CD4-positive, alpha-beta T cell treated with Interleukin-4 for 4 hours (primary cell): ENCODE measurements at regions not wholly inside any gene's neighbourhood (a gene's known extent, or its start where the extent isn't known, plus 50 kb on each side); places are given as distances from the start of the nearest gene placed in this dataset.
"Not testable (repeated sequence)": the region's sequence is repeated elsewhere in the genome, so short reads cannot be mapped to it uniquely, and the experiment has no call there.

Experiments
- DNase-seq: peaks from one replicate; pipeline ENCODE4 v3.0.0-alpha.2; 2020

GRCh38 chrX:43423876-43424275 lies 232.2 kb upstream of the MAOA start:
- no peak for DNase-seq

DNA sequence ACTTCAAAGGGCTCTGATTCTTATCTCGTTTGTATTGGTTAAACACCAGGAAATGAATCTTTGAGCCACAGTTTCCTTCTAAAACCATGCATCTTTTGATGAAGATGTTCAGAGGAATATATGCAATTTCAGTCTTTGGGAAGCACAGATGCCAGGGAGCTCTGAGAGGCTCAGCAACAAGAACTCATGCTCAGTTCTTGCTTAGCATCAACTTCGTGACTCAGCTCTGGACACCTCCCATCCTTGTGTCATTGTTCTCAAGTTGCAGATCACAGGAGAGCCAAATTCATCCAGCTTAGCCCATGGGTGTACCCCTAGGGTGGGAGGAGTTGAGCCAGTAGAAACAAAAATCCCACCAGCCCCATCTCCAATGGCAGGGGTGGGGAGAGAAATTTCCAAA lies 219.6 kb upstream of the MAOA start:
- DNase-seq, result no peak

- no peak for DNase-seq
Measured at GRCh38 chrX:43446752-43447151, 209.3 kb upstream of the MAOA start.

DNA sequence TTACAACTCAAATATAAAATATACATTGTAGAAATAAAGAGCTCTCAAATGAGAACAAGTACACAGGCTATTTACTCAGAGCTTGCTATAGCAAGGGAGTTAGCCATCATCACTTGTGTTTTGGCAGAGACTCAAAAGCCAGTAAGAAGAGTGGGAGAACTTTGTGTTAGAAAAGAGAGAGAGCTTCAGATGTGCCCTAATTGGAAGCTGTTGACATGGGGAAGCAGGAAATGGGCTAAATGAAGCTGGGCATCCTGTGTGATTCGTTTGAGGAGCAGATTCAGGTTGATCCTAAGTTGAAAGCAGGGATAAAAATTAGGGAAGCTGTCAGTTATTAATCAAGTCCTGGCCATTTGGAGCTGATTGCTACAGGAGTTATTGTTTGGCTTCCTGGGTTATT lies 207.4 kb upstream of the MAOA start:
- DNase-seq, result no peak

DNA sequence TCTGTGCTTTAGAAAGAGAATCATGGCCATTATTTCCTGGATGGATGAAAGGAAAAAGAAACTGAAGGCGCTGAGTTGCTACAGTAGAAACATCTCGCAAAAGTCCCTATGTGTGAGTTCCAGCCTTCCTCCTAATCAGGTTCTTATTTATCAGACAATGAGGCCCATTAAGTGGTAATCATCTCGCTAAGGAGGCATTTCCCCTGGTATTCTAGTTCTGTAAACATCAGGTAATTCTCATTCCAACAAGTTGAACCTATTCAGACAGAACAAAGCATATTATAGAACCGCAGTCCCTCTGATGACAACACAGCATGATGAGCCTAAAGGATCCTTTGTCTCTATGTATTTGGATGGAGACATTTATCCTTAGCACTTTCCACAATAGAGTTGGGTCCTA lies 205.7 kb upstream of the MAOA start:
- no peak for DNase-seq

GRCh38 chrX:43451976-43452686 lies 204.0 kb upstream of the MAOA start:
- DNase-seq, result not testable (repeated sequence)

GRCh38 chrX:43456063-43456462 lies 200.0 kb upstream of the MAOA start:
- no peak for DNase-seq

GRCh38 chrX:43456906-43457305 lies 199.2 kb upstream of the MAOA start:
- DNase-seq, result no peak

GRCh38 chrX:43467608-43468234 lies 188.4 kb upstream of the MAOA start:
- DNase-seq, result no peak

DNA sequence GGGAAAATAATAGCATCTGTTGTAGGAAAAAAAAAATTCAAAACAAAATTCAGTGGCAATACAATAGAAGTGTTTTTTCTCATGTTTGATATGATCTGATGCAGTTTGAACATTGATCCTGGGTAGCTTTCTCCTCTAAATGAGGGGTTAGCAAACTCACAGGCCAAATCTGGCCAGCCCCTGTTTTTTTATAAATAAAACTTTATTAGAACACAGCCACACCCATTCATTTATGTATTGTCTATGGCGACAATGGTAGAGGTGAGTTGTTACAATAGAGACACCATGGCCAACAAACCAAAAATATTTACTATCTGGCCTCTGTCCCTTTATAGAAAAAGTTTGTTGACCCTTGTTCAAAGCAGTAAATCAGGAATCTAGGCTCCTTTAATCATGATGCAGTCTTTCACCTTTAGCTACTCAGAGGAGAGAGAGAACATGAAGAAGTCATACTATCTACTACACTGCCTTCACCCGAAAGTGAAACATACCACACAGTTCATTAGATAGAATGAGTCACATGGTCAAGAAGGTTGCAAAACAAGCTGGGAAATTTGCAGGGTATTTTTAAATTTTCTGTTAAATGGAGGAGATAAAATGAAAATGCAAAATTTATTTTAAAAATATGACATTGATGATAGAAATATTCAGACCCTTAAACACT lies 186.6 kb upstream of the MAOA start:
- no peak for DNase-seq

DNA sequence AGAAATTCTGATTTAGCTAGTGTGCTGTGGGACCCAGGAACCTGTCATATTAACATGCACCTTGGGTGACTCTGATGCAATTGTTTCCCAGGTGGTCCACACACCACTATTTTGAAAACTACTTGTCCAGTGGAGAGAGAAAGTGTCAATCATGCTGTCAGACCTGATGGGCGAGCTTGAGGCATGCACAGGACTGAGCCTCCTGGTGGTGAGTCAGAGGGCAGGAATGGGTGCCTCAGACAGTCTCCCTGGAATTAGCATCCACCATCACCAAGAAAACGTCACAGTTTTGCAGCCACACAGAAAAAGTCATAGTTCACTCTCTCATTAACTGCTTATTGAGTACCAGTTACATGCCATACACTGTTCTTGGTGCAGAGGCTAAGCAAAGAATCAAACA lies 181.8 kb upstream of the MAOA start:
- DNase-seq, result no peak

GRCh38 chrX:43479070-43479469 lies 177.0 kb upstream of the MAOA start:
- DNase-seq, result no peak

DNA sequence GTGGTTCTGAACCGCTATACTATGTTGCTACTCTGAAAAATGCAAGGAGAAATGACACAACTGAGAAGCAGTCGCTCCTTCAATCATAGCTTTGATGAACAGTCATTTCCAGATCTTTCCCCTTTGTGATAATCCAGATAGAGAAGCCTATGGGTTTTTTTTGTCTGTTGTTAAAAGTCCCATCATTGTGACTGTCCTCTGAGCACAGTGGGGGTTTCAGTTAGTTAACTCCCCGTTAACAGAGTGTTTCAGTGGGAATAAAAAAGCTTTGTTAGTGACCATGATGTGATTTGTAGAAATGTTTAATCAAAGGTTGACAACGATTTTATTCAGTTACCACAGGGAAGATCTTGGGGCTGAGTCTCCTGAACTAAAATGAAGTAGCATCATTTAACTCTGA lies 176.2 kb upstream of the MAOA start:
- no peak for DNase-seq

DNA sequence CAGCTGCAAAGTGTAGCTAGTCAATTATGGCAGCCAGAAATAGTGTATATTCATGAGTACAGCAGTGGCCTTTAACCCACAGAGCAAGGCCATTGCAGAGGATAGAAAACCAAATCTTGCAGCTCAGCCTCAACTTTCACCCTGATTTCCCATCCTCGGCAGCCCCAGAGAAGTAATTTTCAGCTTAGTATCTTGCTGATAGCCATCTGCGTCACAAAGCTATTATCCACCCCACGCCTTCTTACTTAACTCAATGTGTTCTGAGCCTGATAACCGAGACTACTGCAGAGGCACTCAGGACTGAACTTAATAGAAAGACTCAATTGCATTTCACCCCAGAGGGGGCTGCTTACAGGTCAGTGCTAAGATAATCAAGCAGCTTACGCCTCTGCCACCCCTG lies 174.5 kb upstream of the MAOA start:
- no peak for DNase-seq

DNA sequence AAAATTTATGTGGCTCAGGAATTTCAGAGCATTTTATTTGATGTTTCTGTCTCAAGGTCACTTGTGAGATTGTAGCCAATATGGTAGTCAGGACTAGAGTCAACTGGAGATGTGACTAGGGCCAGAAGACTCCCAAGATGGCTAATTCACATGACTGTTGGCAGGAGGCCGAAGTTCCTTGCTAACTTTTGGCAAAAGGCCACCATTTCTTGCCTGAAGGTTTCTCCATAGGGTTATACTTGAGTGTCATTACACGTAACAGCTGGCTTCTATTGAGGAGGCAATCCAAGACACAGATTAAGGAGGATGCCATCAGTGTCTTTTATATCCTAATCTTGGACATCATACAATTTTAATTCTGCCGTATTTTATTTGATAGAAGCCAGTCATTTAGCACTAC lies 162.3 kb upstream of the MAOA start:
- no peak for DNase-seq

DNA sequence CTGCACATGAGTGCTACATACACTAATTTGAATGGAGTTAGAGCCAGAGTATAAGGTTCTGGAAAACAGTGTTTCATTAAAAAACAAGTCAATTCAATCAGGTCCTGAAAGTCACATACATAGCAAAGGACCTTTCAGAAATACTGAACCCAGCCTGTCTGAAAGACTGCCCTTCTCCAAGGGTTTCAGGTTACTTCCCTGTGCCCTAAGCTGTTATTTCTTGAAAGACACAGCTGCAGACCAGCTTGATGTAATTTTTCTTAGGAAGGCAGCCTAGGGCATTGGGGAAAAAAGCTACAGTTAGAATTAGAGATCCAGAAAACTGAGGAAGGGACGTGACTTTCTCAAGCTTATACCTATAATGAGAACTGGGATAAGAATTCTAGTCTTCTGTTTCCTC lies 155.9 kb upstream of the MAOA start:
- no peak for DNase-seq

DNA sequence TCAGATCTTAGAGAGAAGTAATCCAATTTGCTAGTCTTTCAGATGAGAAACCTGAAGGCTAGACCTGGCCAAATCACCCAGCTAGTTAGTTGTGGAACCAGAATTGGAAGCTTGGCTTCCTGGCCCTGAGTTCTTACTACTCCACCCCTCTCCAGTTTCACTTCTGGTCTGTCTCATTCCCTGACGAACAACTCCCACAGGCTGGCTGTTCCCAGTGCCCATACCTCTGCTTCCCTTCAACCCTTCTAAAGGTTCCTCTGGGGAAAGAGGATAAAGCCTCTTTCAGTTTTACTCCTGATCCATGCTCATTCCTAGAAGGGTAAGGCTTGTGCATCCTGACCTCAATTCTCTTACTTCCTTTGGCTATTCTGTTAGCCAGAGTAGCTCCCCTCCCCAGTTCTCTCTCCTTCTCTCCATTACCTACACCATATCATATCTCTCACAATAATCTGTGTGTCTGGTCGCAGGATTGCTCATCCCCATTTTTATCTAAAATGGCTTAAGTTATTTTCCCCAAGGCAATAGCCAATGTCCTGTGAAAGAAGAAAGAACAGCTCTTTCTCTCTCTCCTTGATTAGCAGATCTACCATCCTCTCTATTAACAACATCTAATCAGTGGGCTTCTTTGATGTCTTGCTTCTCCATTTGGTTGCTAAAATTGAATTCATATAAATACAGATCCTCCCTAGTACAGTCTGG lies 155.0 kb upstream of the MAOA start:
- no peak for DNase-seq

GRCh38 chrX:43504394-43504793 lies 151.7 kb upstream of the MAOA start:
- DNase-seq, result no peak

GRCh38 chrX:43505769-43506168 lies 150.3 kb upstream of the MAOA start:
- no peak for DNase-seq

GRCh38 chrX:43508694-43509093 lies 147.4 kb upstream of the MAOA start:
- DNase-seq, result no peak

DNA sequence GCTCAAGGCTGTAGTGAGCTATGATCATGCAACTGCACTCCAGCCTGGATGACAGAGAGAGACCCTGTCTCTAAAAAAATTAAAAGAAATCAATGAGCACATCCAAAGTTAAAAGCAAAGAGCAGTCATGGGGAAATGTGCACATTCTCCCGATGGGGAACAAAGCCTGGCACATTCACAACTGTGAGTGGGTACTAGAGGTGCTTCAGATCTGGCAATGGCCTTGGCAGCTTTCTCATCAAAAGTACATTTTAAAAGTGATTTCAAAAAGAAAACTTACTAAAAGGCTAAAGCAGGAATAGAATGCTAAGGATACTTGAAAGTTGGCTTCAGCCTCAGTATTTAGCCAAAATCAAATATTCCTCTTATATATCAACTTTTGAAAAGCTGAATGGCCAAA lies 145.9 kb upstream of the MAOA start:
- no peak for DNase-seq

- DNase-seq, result no peak
Measured at GRCh38 chrX:43513085-43513484, 143.0 kb upstream of the MAOA start.

DNA sequence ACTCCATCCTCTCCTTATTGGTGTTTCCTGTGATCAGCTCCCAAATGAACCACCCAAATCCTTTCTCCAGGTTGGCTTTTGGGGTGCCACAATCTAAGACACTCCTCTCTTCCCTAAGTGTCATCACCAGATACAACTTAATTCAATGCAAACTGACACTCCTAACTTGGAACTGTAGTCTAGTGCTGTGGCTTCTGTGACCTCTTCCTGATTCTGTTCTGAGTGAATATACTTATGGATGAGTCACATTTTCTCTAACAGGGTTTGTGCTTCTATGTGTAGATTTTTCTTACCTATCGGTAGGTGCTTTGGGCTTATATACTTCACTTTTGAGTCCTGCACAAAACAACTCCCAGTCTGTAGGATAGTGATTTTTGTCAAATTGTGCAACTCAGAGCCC lies 141.3 kb upstream of the MAOA start:
- DNase-seq, result no peak

DNA sequence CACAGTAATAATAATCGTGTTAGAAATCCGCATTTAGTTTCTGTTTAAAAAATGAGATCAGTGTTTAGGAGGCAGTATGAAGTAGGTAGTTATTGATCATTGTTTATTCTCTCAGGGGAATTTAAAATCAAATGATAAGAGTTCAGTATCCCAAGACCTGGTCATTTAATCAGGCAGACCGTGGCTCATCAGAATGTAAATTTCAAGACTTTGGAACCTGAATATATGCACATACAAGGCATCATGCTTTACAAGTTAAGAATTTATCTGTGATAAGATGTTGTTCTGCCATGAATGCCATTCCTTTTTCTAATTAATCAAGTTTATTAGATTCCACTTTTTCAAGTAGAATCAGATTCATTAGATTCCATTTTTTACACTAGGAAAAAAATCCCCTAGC lies 133.5 kb upstream of the MAOA start:
- DNase-seq, result no peak
